ENCODE measurements at regions not wholly inside any gene's neighbourhood (a gene's known extent, or its start where the extent isn't known, plus 50 kb on each side); places are given as distances from the start of the nearest gene placed in this dataset.

- no peaks in the 10 kb centered on the region for H3K27me3 Mint-ChIP-seq (ENCODE audit: unreplicated experiment)
- no peak for TF ChIP-seq CTCF (IDR thresholded peaks at IDR 0.05; ENCODE audit: partially characterized antibody, unreplicated experiment)
- H3K27ac Mint-ChIP-seq (ENCODE audit: unreplicated experiment) = no peak overlapping the region
- no peak overlapping the region for H3K4me3 Mint-ChIP-seq (ENCODE audit: unreplicated experiment)
- DNase-seq = no peak
- H3K9me3 Mint-ChIP-seq (ENCODE audit: unreplicated experiment) = no peaks in the 10 kb centered on the region
- no peaks in the 10 kb centered on the region for H3K4me1 Mint-ChIP-seq (ENCODE audit: low read depth, unreplicated experiment)
- H3K36me3 Mint-ChIP-seq (ENCODE audit: unreplicated experiment) = no peaks in the 10 kb centered on the region
Observed at GRCh38 chr4:166635367-166635766, 598.9 kb downstream of the SPOCK3 start.

GRCh38 chr4:166637816-166638215 is 596.5 kb downstream of the SPOCK3 start:
- Mint-ChIP-seq H3K4me1 (ENCODE audit: low read depth, unreplicated experiment) (no peaks in the 10 kb centered on the region), H3K36me3 (ENCODE audit: unreplicated experiment) (no peaks in the 10 kb centered on the region), H3K9me3 (ENCODE audit: unreplicated experiment) (no peaks in the 10 kb centered on the region), H3K4me3 (ENCODE audit: unreplicated experiment) (no peak overlapping the region), H3K27me3 (ENCODE audit: unreplicated experiment) (no peaks in the 10 kb centered on the region), H3K27ac (ENCODE audit: unreplicated experiment) (no peak overlapping the region)
- DNase-seq = no peak
- TF ChIP-seq CTCF (IDR thresholded peaks at IDR 0.05; ENCODE audit: partially characterized antibody, unreplicated experiment) = no peak

- Mint-ChIP-seq H3K27ac (ENCODE audit: unreplicated experiment) (no peak overlapping the region), H3K4me3 (ENCODE audit: unreplicated experiment) (no peak overlapping the region), H3K9me3 (ENCODE audit: unreplicated experiment) (no peaks in the 10 kb centered on the region), H3K27me3 (ENCODE audit: unreplicated experiment) (no peaks in the 10 kb centered on the region), H3K4me1 (ENCODE audit: low read depth, unreplicated experiment) (no peaks in the 10 kb centered on the region), H3K36me3 (ENCODE audit: unreplicated experiment) (no peaks in the 10 kb centered on the region)
- no peak for DNase-seq
- TF ChIP-seq CTCF (IDR thresholded peaks at IDR 0.05; ENCODE audit: partially characterized antibody, unreplicated experiment) = no peak
Observed at GRCh38 chr4:166655231-166655630, 579.1 kb downstream of the SPOCK3 start.

GRCh38 chr4:166655705-166656104 is 578.6 kb downstream of the SPOCK3 start:
- H3K27me3 Mint-ChIP-seq (ENCODE audit: unreplicated experiment) = no peaks in the 10 kb centered on the region
- TF ChIP-seq CTCF (IDR thresholded peaks at IDR 0.05; ENCODE audit: partially characterized antibody, unreplicated experiment) = no peak
- no peaks in the 10 kb centered on the region for H3K9me3 Mint-ChIP-seq (ENCODE audit: unreplicated experiment)
- no peaks in the 10 kb centered on the region for H3K36me3 Mint-ChIP-seq (ENCODE audit: unreplicated experiment)
- H3K4me1 Mint-ChIP-seq (ENCODE audit: low read depth, unreplicated experiment) = no peaks in the 10 kb centered on the region
- no peak overlapping the region for H3K4me3 Mint-ChIP-seq (ENCODE audit: unreplicated experiment)
- DNase-seq = no peak
- no peak overlapping the region for H3K27ac Mint-ChIP-seq (ENCODE audit: unreplicated experiment)

GRCh38 chr4:166657261-166657660 is 577.0 kb downstream of the SPOCK3 start:
- Mint-ChIP-seq H3K4me3 (ENCODE audit: unreplicated experiment) (no peak overlapping the region), H3K27me3 (ENCODE audit: unreplicated experiment) (no peaks in the 10 kb centered on the region), H3K4me1 (ENCODE audit: low read depth, unreplicated experiment) (no peaks in the 10 kb centered on the region), H3K27ac (ENCODE audit: unreplicated experiment) (no peak overlapping the region), H3K9me3 (ENCODE audit: unreplicated experiment) (no peaks in the 10 kb centered on the region), H3K36me3 (ENCODE audit: unreplicated experiment) (no peaks in the 10 kb centered on the region)
- DNase-seq = no peak
- no peak for TF ChIP-seq CTCF (IDR thresholded peaks at IDR 0.05; ENCODE audit: partially characterized antibody, unreplicated experiment)
